ENCODE measurements at regions not wholly inside any gene's neighbourhood (a gene's known extent, or its start where the extent isn't known, plus 50 kb on each side); places are given as distances from the start of the nearest gene placed in this dataset.

GRCh38 chr11:13090228-13090708 is 81.2 kb downstream of the RASSF10 start:
- Histone ChIP-seq H3K27ac (ENCODE audit: low read length) (no peak overlapping the region), H3K4me1 (ENCODE audit: control insufficient read depth, insufficient read depth, low read length) (no peaks in the 10 kb centered on the region), H3K4me3 (ENCODE audit: low read depth in 2 of 2, low read length in 2 of 2) (no peak overlapping the region), H3K27me3 (ENCODE audit: control insufficient read depth, insufficient read depth, low read length) (no peaks in the 10 kb centered on the region), H3K36me3 (ENCODE audit: control insufficient read depth, insufficient read depth, low read length) (no peaks in the 10 kb centered on the region), H3K9me3 (ENCODE audit: control insufficient read depth, insufficient read depth, low read depth, low read length) (no peaks in the 10 kb centered on the region)
- ChIA-PET CTCF (no interaction called here), POLR2A (no interaction called here)
- ATAC-seq (no peak), DNase-seq (ENCODE audit: low read depth, low spot score) (no peak)
- TF ChIP-seq, protein P1, sequence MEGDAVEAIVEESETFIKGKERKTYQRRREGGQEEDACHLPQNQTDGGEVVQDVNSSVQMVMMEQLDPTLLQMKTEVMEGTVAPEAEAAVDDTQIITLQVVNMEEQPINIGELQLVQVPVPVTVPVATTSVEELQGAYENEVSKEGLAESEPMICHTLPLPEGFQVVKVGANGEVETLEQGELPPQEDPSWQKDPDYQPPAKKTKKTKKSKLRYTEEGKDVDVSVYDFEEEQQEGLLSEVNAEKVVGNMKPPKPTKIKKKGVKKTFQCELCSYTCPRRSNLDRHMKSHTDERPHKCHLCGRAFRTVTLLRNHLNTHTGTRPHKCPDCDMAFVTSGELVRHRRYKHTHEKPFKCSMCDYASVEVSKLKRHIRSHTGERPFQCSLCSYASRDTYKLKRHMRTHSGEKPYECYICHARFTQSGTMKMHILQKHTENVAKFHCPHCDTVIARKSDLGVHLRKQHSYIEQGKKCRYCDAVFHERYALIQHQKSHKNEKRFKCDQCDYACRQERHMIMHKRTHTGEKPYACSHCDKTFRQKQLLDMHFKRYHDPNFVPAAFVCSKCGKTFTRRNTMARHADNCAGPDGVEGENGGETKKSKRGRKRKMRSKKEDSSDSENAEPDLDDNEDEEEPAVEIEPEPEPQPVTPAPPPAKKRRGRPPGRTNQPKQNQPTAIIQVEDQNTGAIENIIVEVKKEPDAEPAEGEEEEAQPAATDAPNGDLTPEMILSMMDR (IDR thresholded peaks at IDR 0.05): no peak
- TF ChIP-seq TCF7L2 (IDR thresholded peaks at IDR 0.05; ENCODE audit: low read depth, low read length): no peak
- no TSS peak for BruUV-seq (replicated peaks)
- in situ Hi-C loops (cut with HindIII; ENCODE audit: low pct_unique_long_range_greater_than_20kb, low sequenced_read_pairs) (no loop called here), intact Hi-C loops (cut with micrococcal nuclease; ENCODE audit: unreplicated experiment) (no loop called here)

DNA sequence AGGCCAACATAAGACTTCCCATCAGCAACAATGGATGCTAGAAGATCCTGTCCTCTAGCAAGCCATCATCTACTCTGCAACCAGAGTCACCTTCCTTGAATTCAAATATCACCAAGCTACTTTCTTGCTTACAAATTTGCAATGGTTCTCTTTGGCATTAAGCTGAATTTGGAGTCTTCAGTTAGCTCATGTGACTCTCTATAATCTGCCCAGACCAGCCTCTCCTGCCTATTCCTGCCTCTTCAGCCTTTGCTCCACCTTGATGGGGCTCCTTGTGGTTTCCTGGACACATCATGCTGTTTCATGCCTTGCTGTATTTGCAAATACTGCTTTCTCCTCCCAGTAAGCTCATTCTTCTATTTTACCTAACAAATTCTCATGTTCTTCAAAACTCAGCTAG is 82.3 kb downstream of the RASSF10 start:
- in situ Hi-C loops (cut with HindIII; ENCODE audit: low pct_unique_long_range_greater_than_20kb, low sequenced_read_pairs) (no loop called here), intact Hi-C loops (cut with micrococcal nuclease; ENCODE audit: unreplicated experiment) (no loop called here)
- no peaks in the 10 kb centered on the region for H3K36me3 ChIP-seq (ENCODE audit: control insufficient read depth, insufficient read depth, low read length)
- H3K4me1 ChIP-seq (ENCODE audit: control insufficient read depth, insufficient read depth, low read length): no peaks in the 10 kb centered on the region
- TF ChIP-seq SIN3A (IDR thresholded peaks at IDR 0.05; ENCODE audit: borderline replicate concordance, insufficient read depth, low read depth, low read length): no peak
- ChIA-PET CTCF (no interaction called here), POLR2A (no interaction called here)
- H3K27me3 ChIP-seq (ENCODE audit: control insufficient read depth, insufficient read depth, low read length): no peaks in the 10 kb centered on the region
- no peak overlapping the region for H3K4me3 ChIP-seq (ENCODE audit: low read depth in 2 of 2, low read length in 2 of 2)
- ATAC-seq (no peak), DNase-seq (ENCODE audit: low read depth, low spot score) (no peak)
- H3K27ac ChIP-seq (ENCODE audit: low read length): no peak overlapping the region
- BruUV-seq (replicated peaks): no TSS peak
- no peaks in the 10 kb centered on the region for H3K9me3 ChIP-seq (ENCODE audit: control insufficient read depth, insufficient read depth, low read depth, low read length)

- in situ Hi-C loops (cut with HindIII; ENCODE audit: low pct_unique_long_range_greater_than_20kb, low sequenced_read_pairs): no loop called here
Observed at GRCh38 chr11:13091804-13092203, 82.7 kb downstream of the RASSF10 start.

More at GRCh38 chr11:13091804-13092203, 82.7 kb downstream of the RASSF10 start:
- no peaks in the 10 kb centered on the region for H3K4me1 ChIP-seq (ENCODE audit: control insufficient read depth, insufficient read depth, low read length)
- H3K27ac ChIP-seq (ENCODE audit: low read length): no peak overlapping the region
- TF ChIP-seq TCF7L2 (IDR thresholded peaks at IDR 0.05; ENCODE audit: low read depth, low read length) (no peak), SIN3A (IDR thresholded peaks at IDR 0.05; ENCODE audit: borderline replicate concordance, insufficient read depth, low read depth, low read length) (no peak), POLR2AphosphoS5 (IDR thresholded peaks at IDR 0.05; ENCODE audit: low read depth, low read length) (no peak), REST (IDR thresholded peaks at IDR 0.05; ENCODE audit: insufficient read depth in 1 of 2, low read depth in 2 of 2, low read length in 1 of 2) (no peak)
- TF ChIP-seq, protein P1 (IDR thresholded peaks at IDR 0.05): no peak
- CTCF ChIA-PET: no interaction called here
- no peaks in the 10 kb centered on the region for H3K27me3 ChIP-seq (ENCODE audit: control insufficient read depth, insufficient read depth, low read length)
- H3K36me3 ChIP-seq (ENCODE audit: control insufficient read depth, insufficient read depth, low read length): no peaks in the 10 kb centered on the region
- ATAC-seq (no peak), DNase-seq (ENCODE audit: low read depth, low spot score) (no peak)
- H3K4me3 ChIP-seq (ENCODE audit: low read depth in 2 of 2, low read length in 2 of 2): no peak overlapping the region
- H3K9me3 ChIP-seq (ENCODE audit: control insufficient read depth, insufficient read depth, low read depth, low read length): no peaks in the 10 kb centered on the region
- intact Hi-C loops (cut with micrococcal nuclease; ENCODE audit: unreplicated experiment): no loop called here
- POLR2A ChIA-PET: no interaction called here
- no TSS peak for BruUV-seq (replicated peaks)

All from Panc1 (cell line).